ENCODE measurements at regions not wholly inside any gene's neighbourhood (a gene's known extent, or its start where the extent isn't known, plus 50 kb on each side); places are given as distances from the start of the nearest gene placed in this dataset.

- DNase-seq = no peak
- Mint-ChIP-seq H3K27me3 (ENCODE audit: insufficient read depth, unreplicated experiment) (no peaks in the 10 kb centered on the region), H3K36me3 (ENCODE audit: insufficient read depth, unreplicated experiment) (no peaks in the 10 kb centered on the region), H3K27ac (ENCODE audit: unreplicated experiment) (no peak overlapping the region), H3K4me1 (ENCODE audit: low read depth, unreplicated experiment) (no peaks in the 10 kb centered on the region), H3K4me3 (ENCODE audit: unreplicated experiment) (no peak overlapping the region), H3K9me3 (ENCODE audit: unreplicated experiment) (peaks cover 28% of the 10 kb centered on the region)
- Histone ChIP-seq H3K4me1 (no peaks in the 10 kb centered on the region), H3K9me3 (peaks cover 11% of the 10 kb centered on the region), H3K27me3 (replicated peaks; ENCODE audit: control insufficient read depth, insufficient read depth, low read length) (no peaks in the 10 kb centered on the region), H3K36me3 (ENCODE audit: control insufficient read depth, insufficient read depth, low read length) (no peaks in the 10 kb centered on the region), H3K4me3 (ENCODE audit: low read depth, low read length) (no peak overlapping the region)
- POLR2A ChIA-PET = no interaction called here
- CTCF ChIA-PET = no interaction called here
- no TSS peak for BruUV-seq (replicated peaks)
- intact Hi-C loops (cut with micrococcal nuclease; ENCODE audit: unreplicated experiment) = no loop called here
- TF ChIP-seq, protein P1, sequence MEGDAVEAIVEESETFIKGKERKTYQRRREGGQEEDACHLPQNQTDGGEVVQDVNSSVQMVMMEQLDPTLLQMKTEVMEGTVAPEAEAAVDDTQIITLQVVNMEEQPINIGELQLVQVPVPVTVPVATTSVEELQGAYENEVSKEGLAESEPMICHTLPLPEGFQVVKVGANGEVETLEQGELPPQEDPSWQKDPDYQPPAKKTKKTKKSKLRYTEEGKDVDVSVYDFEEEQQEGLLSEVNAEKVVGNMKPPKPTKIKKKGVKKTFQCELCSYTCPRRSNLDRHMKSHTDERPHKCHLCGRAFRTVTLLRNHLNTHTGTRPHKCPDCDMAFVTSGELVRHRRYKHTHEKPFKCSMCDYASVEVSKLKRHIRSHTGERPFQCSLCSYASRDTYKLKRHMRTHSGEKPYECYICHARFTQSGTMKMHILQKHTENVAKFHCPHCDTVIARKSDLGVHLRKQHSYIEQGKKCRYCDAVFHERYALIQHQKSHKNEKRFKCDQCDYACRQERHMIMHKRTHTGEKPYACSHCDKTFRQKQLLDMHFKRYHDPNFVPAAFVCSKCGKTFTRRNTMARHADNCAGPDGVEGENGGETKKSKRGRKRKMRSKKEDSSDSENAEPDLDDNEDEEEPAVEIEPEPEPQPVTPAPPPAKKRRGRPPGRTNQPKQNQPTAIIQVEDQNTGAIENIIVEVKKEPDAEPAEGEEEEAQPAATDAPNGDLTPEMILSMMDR (IDR thresholded peaks at IDR 0.05; ENCODE audit: insufficient read depth in 1 of 2, low read depth in 1 of 2, low read length in 1 of 2, severe bottlenecking in 1 of 2, unreplicated experiment in 1 of 2) = no peak
Observed at GRCh38 chr5:142397178-142397577, 72.4 kb upstream of the SPRY4 start.

DNA sequence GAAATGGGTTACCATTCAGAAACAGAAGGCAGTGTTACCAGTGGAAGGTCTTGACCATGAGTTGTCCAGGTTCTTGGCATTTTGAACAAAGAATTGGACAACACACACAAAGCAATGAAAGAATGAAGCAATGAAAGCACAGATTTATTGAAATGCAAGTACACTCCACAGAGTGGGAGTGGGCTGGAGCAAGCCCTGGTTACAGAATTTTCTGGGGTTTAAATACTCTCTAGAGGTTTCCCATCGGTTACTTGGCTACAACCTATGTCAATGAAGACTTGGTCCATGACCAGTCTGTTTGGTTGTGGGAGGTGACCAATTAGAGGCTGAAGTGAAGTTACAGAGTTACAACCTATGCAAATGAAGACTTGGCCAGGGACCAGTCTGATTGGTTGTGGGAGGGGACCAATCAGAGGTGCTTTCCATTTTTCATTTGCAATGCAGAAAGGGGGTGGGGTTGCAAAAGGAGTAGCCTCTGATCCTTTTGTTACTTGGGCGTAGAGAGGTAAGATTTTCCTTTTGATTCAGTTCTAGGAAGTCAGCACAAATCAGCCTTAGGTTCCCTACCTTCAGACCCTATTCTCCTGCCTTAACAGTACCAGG lies 71.7 kb upstream of the SPRY4 start:
- POLR2A ChIA-PET = no interaction called here
- no TSS peak for BruUV-seq (replicated peaks)
- peaks cover 28% of the 10 kb centered on the region for H3K9me3 Mint-ChIP-seq (ENCODE audit: unreplicated experiment)

GRCh38 chr5:142395334-142395733 lies 70.5 kb upstream of the SPRY4 start:
- Histone ChIP-seq H3K4me3 (ENCODE audit: low read depth, low read length) (no peak overlapping the region), H3K4me1 (no peaks in the 10 kb centered on the region), H3K36me3 (ENCODE audit: control insufficient read depth, insufficient read depth, low read length) (no peaks in the 10 kb centered on the region), H3K9me3 (peaks cover 11% of the 10 kb centered on the region), H3K27me3 (replicated peaks; ENCODE audit: control insufficient read depth, insufficient read depth, low read length) (no peaks in the 10 kb centered on the region)
- Mint-ChIP-seq H3K27ac (ENCODE audit: unreplicated experiment) (no peak overlapping the region), H3K4me1 (ENCODE audit: low read depth, unreplicated experiment) (no peaks in the 10 kb centered on the region), H3K4me3 (ENCODE audit: unreplicated experiment) (no peak overlapping the region), H3K36me3 (ENCODE audit: insufficient read depth, unreplicated experiment) (no peaks in the 10 kb centered on the region), H3K27me3 (ENCODE audit: insufficient read depth, unreplicated experiment) (peaks cover 2% of the 10 kb centered on the region), H3K9me3 (ENCODE audit: unreplicated experiment) (peaks cover 28% of the 10 kb centered on the region)
- ChIA-PET CTCF (no interaction called here), POLR2A (no interaction called here)
- TF ChIP-seq, protein P1 (IDR thresholded peaks at IDR 0.05; ENCODE audit: insufficient read depth in 1 of 2, low read depth in 1 of 2, low read length in 1 of 2, severe bottlenecking in 1 of 2, unreplicated experiment in 1 of 2) = no peak
- intact Hi-C loops (cut with micrococcal nuclease; ENCODE audit: unreplicated experiment) = no loop called here
- BruUV-seq (replicated peaks) = no TSS peak
- no peak for DNase-seq

More for the DNA sequence above, 71.7 kb upstream of the SPRY4 start:
- Histone ChIP-seq H3K9me3 (peaks cover 11% of the 10 kb centered on the region), H3K27me3 (replicated peaks; ENCODE audit: control insufficient read depth, insufficient read depth, low read length) (no peaks in the 10 kb centered on the region), H3K36me3 (ENCODE audit: control insufficient read depth, insufficient read depth, low read length) (no peaks in the 10 kb centered on the region), H3K4me1 (no peaks in the 10 kb centered on the region), H3K4me3 (ENCODE audit: low read depth, low read length) (no peak overlapping the region)
- H3K27me3 Mint-ChIP-seq (ENCODE audit: insufficient read depth, unreplicated experiment) = peaks cover 2% of the 10 kb centered on the region
- DNase-seq = no peak
- intact Hi-C loops (cut with micrococcal nuclease; ENCODE audit: unreplicated experiment) = no loop called here
- CTCF ChIA-PET = no interaction called here
- TF ChIP-seq, protein P1 (IDR thresholded peaks at IDR 0.05; ENCODE audit: insufficient read depth in 1 of 2, low read depth in 1 of 2, low read length in 1 of 2, severe bottlenecking in 1 of 2, unreplicated experiment in 1 of 2) = no peak
- H3K27ac Mint-ChIP-seq (ENCODE audit: unreplicated experiment) = no peak overlapping the region
- H3K4me3 Mint-ChIP-seq (ENCODE audit: unreplicated experiment) = no peak overlapping the region
- H3K4me1 Mint-ChIP-seq (ENCODE audit: low read depth, unreplicated experiment) = no peaks in the 10 kb centered on the region
- H3K36me3 Mint-ChIP-seq (ENCODE audit: insufficient read depth, unreplicated experiment) = no peaks in the 10 kb centered on the region
